ENCODE measurements at regions not wholly inside any gene's neighbourhood (a gene's known extent, or its start where the extent isn't known, plus 50 kb on each side); places are given as distances from the start of the nearest gene placed in this dataset.

GRCh38 chr4:149110481-149110880 lies 668.3 kb upstream of the NR3C2 start:
- TF ChIP-seq CTCF (IDR thresholded peaks at IDR 0.05 in 4 of 5, conservative IDR thresholded peaks at IDR 0.05 in 1 of 5): no peak
- no peak for TF ChIP-seq POLR2A (IDR thresholded peaks at IDR 0.05)

All from gastrocnemius medialis (tissue), 4 donors.